ENCODE measurements at regions not wholly inside any gene's neighbourhood (a gene's known extent, or its start where the extent isn't known, plus 50 kb on each side); places are given as distances from the start of the nearest gene placed in this dataset.

DNA sequence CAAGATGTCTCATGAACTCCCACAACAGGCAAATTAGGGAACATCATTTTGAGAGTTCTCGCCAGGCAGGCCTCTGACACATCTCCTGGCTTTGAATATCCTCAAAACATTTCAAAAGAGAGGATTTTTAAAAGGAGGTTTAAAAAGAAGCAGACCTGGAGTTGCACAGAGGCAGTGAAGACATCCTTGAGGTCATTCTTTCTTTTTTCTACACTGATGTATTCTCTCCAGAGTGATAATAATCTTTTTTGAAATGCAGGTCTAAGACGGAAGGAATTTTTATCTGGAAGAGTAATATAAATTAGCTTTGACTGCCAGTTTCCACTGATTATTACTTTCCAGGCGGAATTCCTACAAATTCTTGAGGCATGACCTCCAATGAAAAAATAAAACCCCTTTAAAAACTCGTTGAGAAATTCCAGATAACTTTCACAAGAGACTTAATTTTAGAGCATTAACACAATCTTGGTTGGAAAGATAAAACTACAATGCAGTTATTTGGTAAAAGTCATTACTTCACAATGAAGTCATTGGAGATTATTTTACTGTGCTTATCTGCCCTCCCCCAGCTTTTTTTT lies 125.0 kb downstream of the LYPLAL1 start:
- no peaks in the 10 kb centered on the region for H3K9me3 ChIP-seq (ENCODE audit: control insufficient read depth in 2 of 2, low read length in 2 of 2)
- H3K27me3 ChIP-seq (ENCODE audit: control insufficient read depth in 2 of 2, insufficient read depth in 2 of 2, low read length in 2 of 2): no peaks in the 10 kb centered on the region
- H3K27ac ChIP-seq (ENCODE audit: low read depth in 2 of 2, low read length in 2 of 2): no peak overlapping the region
- no peaks in the 10 kb centered on the region for H3K36me3 ChIP-seq (ENCODE audit: control insufficient read depth in 2 of 2, insufficient read depth in 2 of 2, low read length in 2 of 2)
- H3K9ac ChIP-seq (ENCODE audit: low read depth in 1 of 2, low read length in 2 of 2): no peak overlapping the region
- H3K4me1 ChIP-seq (ENCODE audit: control insufficient read depth in 2 of 2, insufficient read depth in 2 of 2, low read length in 2 of 2): no peaks in the 10 kb centered on the region
- H3K4me3 ChIP-seq (ENCODE audit: low read length in 2 of 2): no peak overlapping the region

DNA sequence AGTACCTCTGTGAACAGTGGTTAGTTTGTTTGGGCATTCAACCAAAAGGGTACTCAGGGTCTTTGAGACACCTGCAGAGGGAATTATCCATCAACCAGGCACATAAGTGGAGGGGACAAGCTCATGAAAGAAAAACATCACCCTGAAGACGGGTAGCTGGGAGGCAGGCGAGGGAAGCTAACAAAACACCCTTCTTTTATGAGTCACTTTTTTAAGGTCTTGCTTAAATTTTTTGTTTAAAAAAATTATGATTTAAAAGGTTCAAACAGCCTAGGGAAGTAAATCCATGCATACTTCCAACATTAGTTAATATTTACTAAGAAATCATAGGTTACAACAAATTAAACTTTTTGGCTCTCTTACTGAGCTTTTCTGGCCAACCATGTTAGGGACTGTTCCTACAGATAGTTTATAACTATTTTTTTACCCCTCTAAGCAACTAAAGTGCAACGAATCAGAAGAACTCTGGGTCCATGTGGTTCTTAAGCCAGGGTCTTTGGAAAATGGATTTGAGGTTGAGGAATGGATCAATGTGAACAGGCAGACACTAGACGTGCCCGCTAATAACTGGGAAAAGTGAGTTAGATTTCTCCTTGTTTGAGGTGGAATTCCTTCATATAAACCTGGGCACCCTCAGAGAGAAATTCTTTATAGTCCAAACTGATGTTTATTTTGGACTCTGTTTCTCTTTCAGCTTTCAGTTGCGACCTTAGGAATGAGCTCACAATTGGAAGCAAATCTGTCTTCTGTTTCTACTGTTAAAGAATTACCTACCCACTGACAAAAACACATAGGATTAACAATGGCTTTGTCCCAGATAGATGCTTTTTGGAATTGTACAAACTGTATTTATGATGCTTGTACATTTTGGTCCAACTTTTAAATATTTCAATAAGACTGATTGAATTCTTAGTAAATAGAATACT lies 123.0 kb downstream of the LYPLAL1 start:
- Histone ChIP-seq H3K4me3 (ENCODE audit: low read length in 2 of 2) (no peak overlapping the region), H3K36me3 (ENCODE audit: control insufficient read depth in 2 of 2, insufficient read depth in 2 of 2, low read length in 2 of 2) (no peaks in the 10 kb centered on the region), H3K4me1 (ENCODE audit: control insufficient read depth in 2 of 2, insufficient read depth in 2 of 2, low read length in 2 of 2) (no peaks in the 10 kb centered on the region), H3K27me3 (ENCODE audit: control insufficient read depth in 2 of 2, insufficient read depth in 2 of 2, low read length in 2 of 2) (no peaks in the 10 kb centered on the region), H3K27ac (ENCODE audit: low read depth in 2 of 2, low read length in 2 of 2) (no peak overlapping the region), H3K9ac (ENCODE audit: low read depth in 1 of 2, low read length in 2 of 2) (no peak overlapping the region), H3K9me3 (ENCODE audit: control insufficient read depth in 2 of 2, low read length in 2 of 2) (no peaks in the 10 kb centered on the region)

DNA sequence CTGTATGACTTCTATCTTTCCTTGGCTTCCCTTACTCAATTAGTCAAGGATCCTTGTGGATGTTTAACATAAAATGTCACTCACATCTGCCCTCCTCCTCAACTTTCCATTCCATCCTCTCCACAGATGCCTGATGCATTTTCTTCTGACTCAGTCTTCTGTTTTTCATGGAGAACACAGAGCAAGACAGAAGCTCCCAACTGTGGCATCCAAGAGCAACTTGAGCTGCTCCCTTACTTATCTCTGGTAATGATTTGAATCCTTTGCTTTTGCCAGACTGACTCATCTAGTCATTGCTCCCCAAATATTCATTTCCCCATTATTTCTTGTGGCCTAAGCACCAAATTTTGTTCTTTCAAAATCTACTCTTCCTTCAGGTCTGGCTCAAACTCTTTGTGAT lies 120.6 kb downstream of the LYPLAL1 start:
- H3K4me1 ChIP-seq (ENCODE audit: control insufficient read depth in 2 of 2, insufficient read depth in 2 of 2, low read length in 2 of 2): no peaks in the 10 kb centered on the region
- H3K36me3 ChIP-seq (ENCODE audit: control insufficient read depth in 2 of 2, insufficient read depth in 2 of 2, low read length in 2 of 2): no peaks in the 10 kb centered on the region
- H3K27me3 ChIP-seq (ENCODE audit: control insufficient read depth in 2 of 2, insufficient read depth in 2 of 2, low read length in 2 of 2): no peaks in the 10 kb centered on the region
- H3K27ac ChIP-seq (ENCODE audit: low read depth in 2 of 2, low read length in 2 of 2): no peak overlapping the region
- no peak overlapping the region for H3K9ac ChIP-seq (ENCODE audit: low read depth in 1 of 2, low read length in 2 of 2)
- H3K9me3 ChIP-seq (ENCODE audit: control insufficient read depth in 2 of 2, low read length in 2 of 2): no peaks in the 10 kb centered on the region
- H3K4me3 ChIP-seq (ENCODE audit: low read length in 2 of 2): no peak overlapping the region

DNA sequence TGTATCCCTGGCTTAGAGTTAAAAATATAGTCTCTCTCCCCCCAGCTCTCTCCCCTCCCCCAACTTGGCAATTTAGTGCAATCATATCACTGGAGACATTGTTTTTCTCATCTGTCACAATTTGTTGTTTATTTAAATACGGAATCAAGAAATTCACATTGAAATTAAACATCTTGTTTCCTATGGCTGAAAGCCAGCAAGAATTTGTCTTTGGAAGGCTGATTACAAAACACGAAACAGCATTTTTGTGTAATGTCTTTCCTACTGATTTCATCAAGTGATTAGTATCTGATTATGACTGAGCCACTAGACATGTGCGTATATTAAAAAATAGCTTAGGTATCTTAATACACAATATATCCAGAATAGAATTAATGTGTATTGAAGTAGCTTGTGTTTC lies 119.7 kb downstream of the LYPLAL1 start:
- H3K4me1 ChIP-seq (ENCODE audit: control insufficient read depth in 2 of 2, insufficient read depth in 2 of 2, low read length in 2 of 2): no peaks in the 10 kb centered on the region
- no peak overlapping the region for H3K9ac ChIP-seq (ENCODE audit: low read depth in 1 of 2, low read length in 2 of 2)
- H3K9me3 ChIP-seq (ENCODE audit: control insufficient read depth in 2 of 2, low read length in 2 of 2): no peaks in the 10 kb centered on the region
- H3K4me3 ChIP-seq (ENCODE audit: low read length in 2 of 2): no peak overlapping the region
- no peaks in the 10 kb centered on the region for H3K36me3 ChIP-seq (ENCODE audit: control insufficient read depth in 2 of 2, insufficient read depth in 2 of 2, low read length in 2 of 2)
- no peak overlapping the region for H3K27ac ChIP-seq (ENCODE audit: low read depth in 2 of 2, low read length in 2 of 2)
- no peaks in the 10 kb centered on the region for H3K27me3 ChIP-seq (ENCODE audit: control insufficient read depth in 2 of 2, insufficient read depth in 2 of 2, low read length in 2 of 2)

DNA sequence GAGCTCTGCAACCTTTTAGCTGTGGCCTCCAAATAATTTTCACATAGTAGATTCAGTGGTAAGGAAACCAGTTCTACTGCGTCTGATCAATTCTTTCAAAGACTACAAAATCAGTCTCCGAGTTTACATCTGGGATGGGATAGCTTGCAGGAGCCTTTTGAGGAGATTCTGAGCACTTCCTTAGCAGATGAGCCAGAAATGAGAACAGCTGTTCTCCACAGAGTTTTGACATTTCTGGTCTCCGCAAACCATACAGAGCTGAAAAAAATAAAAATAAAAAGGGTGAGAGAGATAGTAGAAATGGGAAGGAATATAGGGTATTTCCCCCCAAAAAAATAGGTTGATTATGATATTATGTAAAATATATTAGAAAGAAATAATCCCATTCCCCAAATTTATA lies 119.3 kb downstream of the LYPLAL1 start:
- H3K9me3 ChIP-seq (ENCODE audit: control insufficient read depth in 2 of 2, low read length in 2 of 2): no peaks in the 10 kb centered on the region
- H3K27ac ChIP-seq (ENCODE audit: low read depth in 2 of 2, low read length in 2 of 2): no peak overlapping the region
- H3K36me3 ChIP-seq (ENCODE audit: control insufficient read depth in 2 of 2, insufficient read depth in 2 of 2, low read length in 2 of 2): no peaks in the 10 kb centered on the region
- no peaks in the 10 kb centered on the region for H3K4me1 ChIP-seq (ENCODE audit: control insufficient read depth in 2 of 2, insufficient read depth in 2 of 2, low read length in 2 of 2)
- H3K4me3 ChIP-seq (ENCODE audit: low read length in 2 of 2): no peak overlapping the region
- H3K27me3 ChIP-seq (ENCODE audit: control insufficient read depth in 2 of 2, insufficient read depth in 2 of 2, low read length in 2 of 2): no peaks in the 10 kb centered on the region
- H3K9ac ChIP-seq (ENCODE audit: low read depth in 1 of 2, low read length in 2 of 2): no peak overlapping the region

DNA sequence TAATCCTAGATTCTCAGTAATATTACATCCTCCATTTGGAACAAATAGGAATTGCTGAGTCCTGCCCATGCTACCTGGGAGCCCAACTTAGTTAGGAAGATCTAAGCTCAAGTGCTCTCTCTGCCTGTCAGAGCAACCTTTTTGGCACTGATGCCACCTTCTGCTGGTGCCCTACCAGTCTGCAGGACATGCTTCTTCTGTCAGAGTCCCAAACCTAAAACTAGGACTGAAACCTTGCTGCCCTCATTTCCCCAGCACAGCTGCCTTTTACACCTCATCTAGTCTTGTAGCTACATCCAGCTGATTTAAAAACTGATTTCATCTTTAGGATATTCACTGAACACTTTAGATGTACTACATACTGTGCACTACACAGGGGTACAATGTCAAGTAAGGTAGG lies 118.7 kb downstream of the LYPLAL1 start:
- no peak overlapping the region for H3K4me3 ChIP-seq (ENCODE audit: low read length in 2 of 2)
- H3K36me3 ChIP-seq (ENCODE audit: control insufficient read depth in 2 of 2, insufficient read depth in 2 of 2, low read length in 2 of 2): no peaks in the 10 kb centered on the region
- no peaks in the 10 kb centered on the region for H3K27me3 ChIP-seq (ENCODE audit: control insufficient read depth in 2 of 2, insufficient read depth in 2 of 2, low read length in 2 of 2)
- H3K4me1 ChIP-seq (ENCODE audit: control insufficient read depth in 2 of 2, insufficient read depth in 2 of 2, low read length in 2 of 2): no peaks in the 10 kb centered on the region
- H3K9ac ChIP-seq (ENCODE audit: low read depth in 1 of 2, low read length in 2 of 2): no peak overlapping the region
- no peaks in the 10 kb centered on the region for H3K9me3 ChIP-seq (ENCODE audit: control insufficient read depth in 2 of 2, low read length in 2 of 2)
- H3K27ac ChIP-seq (ENCODE audit: low read depth in 2 of 2, low read length in 2 of 2): no peak overlapping the region

DNA sequence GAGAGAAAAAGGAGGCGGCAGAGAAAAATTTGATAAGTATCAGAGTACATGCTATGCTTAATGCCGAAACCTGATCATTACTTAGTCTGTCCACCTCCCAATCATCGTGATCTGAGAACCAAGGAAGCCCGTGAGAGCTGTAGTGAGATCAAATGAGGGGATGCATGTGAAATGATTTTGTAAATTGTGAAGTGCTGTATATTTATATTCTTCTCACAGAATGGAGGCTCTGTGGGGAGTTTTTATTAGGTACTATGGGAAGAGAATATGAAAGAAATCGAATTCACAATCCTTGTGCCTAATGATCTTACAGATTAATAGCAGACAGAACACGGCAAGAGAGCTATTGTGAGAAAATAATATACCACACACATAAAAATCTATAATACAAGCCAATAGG lies 115.5 kb downstream of the LYPLAL1 start:
- H3K9me3 ChIP-seq (ENCODE audit: control insufficient read depth in 2 of 2, low read length in 2 of 2): no peaks in the 10 kb centered on the region
- H3K9ac ChIP-seq (ENCODE audit: low read depth in 1 of 2, low read length in 2 of 2): no peak overlapping the region
- H3K27ac ChIP-seq (ENCODE audit: low read depth in 2 of 2, low read length in 2 of 2): no peak overlapping the region
- H3K4me1 ChIP-seq (ENCODE audit: control insufficient read depth in 2 of 2, insufficient read depth in 2 of 2, low read length in 2 of 2): no peaks in the 10 kb centered on the region
- no peak overlapping the region for H3K4me3 ChIP-seq (ENCODE audit: low read length in 2 of 2)
- H3K36me3 ChIP-seq (ENCODE audit: control insufficient read depth in 2 of 2, insufficient read depth in 2 of 2, low read length in 2 of 2): no peaks in the 10 kb centered on the region
- H3K27me3 ChIP-seq (ENCODE audit: control insufficient read depth in 2 of 2, insufficient read depth in 2 of 2, low read length in 2 of 2): no peaks in the 10 kb centered on the region

DNA sequence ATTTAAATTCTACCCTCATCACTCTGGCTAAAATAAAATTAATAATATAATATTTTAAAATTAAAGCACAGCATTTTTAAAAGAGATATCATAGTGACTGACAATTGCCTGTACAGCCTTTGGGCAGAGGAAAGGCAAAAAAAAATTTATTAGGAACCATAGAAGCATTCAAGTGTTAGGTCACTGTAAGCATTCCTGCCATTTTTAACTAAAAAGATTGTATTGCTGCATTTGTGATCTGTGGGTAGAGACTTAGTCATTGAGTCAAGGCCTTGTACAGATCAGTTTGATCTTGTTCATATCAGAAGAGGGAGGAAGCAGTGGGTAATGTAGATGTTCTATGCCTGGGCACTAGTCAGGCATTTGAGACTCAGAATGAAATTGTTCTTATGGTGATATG lies 109.9 kb downstream of the LYPLAL1 start:
- Histone ChIP-seq H3K4me3 (ENCODE audit: low read length in 2 of 2) (no peak overlapping the region), H3K36me3 (ENCODE audit: control insufficient read depth in 2 of 2, insufficient read depth in 2 of 2, low read length in 2 of 2) (no peaks in the 10 kb centered on the region), H3K27me3 (ENCODE audit: control insufficient read depth in 2 of 2, insufficient read depth in 2 of 2, low read length in 2 of 2) (no peaks in the 10 kb centered on the region), H3K27ac (ENCODE audit: low read depth in 2 of 2, low read length in 2 of 2) (no peak overlapping the region), H3K9me3 (ENCODE audit: control insufficient read depth in 2 of 2, low read length in 2 of 2) (no peaks in the 10 kb centered on the region), H3K9ac (ENCODE audit: low read depth in 1 of 2, low read length in 2 of 2) (no peak overlapping the region), H3K4me1 (ENCODE audit: control insufficient read depth in 2 of 2, insufficient read depth in 2 of 2, low read length in 2 of 2) (no peaks in the 10 kb centered on the region)

DNA sequence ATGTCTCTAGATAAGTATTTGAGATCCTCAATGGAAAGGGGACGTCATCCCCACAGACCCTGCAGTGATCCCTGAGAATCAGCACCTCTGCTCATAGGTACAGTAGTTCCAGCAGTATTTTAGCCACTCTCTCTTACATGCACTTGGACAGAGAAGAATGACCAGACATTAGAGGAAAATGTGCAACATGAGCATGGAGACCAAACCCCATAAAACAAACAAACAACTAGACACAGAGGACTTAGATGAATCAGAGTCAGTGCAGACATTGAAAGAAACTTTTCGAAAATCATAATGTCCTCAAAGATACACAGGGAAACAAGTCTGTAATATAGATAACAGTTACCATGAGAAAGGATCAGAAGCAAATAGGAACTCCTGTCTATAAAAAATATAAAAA lies 108.2 kb downstream of the LYPLAL1 start:
- H3K27me3 ChIP-seq (ENCODE audit: control insufficient read depth in 2 of 2, insufficient read depth in 2 of 2, low read length in 2 of 2): no peaks in the 10 kb centered on the region
- H3K4me1 ChIP-seq (ENCODE audit: control insufficient read depth in 2 of 2, insufficient read depth in 2 of 2, low read length in 2 of 2): no peaks in the 10 kb centered on the region
- no peaks in the 10 kb centered on the region for H3K36me3 ChIP-seq (ENCODE audit: control insufficient read depth in 2 of 2, insufficient read depth in 2 of 2, low read length in 2 of 2)
- H3K9ac ChIP-seq (ENCODE audit: low read depth in 1 of 2, low read length in 2 of 2): no peak overlapping the region
- H3K27ac ChIP-seq (ENCODE audit: low read depth in 2 of 2, low read length in 2 of 2): no peak overlapping the region
- H3K4me3 ChIP-seq (ENCODE audit: low read length in 2 of 2): no peak overlapping the region
- H3K9me3 ChIP-seq (ENCODE audit: control insufficient read depth in 2 of 2, low read length in 2 of 2): no peaks in the 10 kb centered on the region

DNA sequence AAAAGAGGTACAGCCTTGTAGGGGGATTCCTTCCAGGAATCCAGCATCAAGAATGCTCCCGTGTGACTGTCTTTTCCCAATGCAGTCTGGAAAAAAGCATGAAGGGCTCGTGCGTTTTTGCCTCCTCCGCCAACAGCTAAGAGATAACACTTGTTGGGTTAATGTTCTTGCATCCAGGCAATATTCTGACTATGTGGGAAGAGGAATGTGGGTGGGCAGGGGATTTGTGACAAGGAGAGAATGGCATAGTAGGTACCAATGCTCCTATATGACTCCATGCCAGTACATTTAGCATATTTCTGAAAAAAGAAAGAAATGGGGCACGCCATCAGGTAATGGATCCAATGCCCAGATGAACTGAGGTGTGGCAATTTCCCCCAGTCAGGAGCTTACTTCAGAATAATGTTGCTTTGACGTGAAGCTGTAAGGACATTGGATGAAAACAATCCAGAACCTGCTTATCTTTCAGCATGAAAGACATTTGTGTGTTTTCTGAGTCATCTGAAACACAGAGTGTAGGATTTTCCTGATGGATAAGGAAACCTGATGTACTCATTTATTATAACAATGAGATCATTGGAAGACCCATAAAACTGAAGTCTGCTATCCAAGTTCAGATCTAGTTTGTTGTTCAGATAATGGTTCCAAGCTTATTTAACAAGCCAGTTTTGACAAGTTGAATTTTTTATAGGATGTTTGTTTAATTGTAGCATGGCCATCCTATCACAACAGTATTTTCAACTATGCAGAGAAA lies 105.5 kb downstream of the LYPLAL1 start:
- Histone ChIP-seq H3K27me3 (ENCODE audit: control insufficient read depth in 2 of 2, insufficient read depth in 2 of 2, low read length in 2 of 2) (no peaks in the 10 kb centered on the region), H3K9ac (ENCODE audit: low read depth in 1 of 2, low read length in 2 of 2) (no peak overlapping the region), H3K4me1 (ENCODE audit: control insufficient read depth in 2 of 2, insufficient read depth in 2 of 2, low read length in 2 of 2) (no peaks in the 10 kb centered on the region), H3K27ac (ENCODE audit: low read depth in 2 of 2, low read length in 2 of 2) (no peak overlapping the region), H3K36me3 (ENCODE audit: control insufficient read depth in 2 of 2, insufficient read depth in 2 of 2, low read length in 2 of 2) (no peaks in the 10 kb centered on the region), H3K9me3 (ENCODE audit: control insufficient read depth in 2 of 2, low read length in 2 of 2) (no peaks in the 10 kb centered on the region), H3K4me3 (ENCODE audit: low read length in 2 of 2) (no peak overlapping the region)

Data from mucosa of rectum (tissue), 2 donors.